NCI-H345 (cell line): ENCODE measurements at regions not wholly inside any gene's neighbourhood (a gene's known extent, or its start where the extent isn't known, plus 50 kb on each side); places are given as distances from the start of the nearest gene placed in this dataset.
"Not testable (repeated sequence)": the region's sequence is repeated elsewhere in the genome, so short reads cannot be mapped to it uniquely, and the experiment has no call there.

Source experiments
- DNase-seq: peaks from one replicate; lab custom pipeline; 2025; lab: John Stamatoyannopoulos, UW

DNA sequence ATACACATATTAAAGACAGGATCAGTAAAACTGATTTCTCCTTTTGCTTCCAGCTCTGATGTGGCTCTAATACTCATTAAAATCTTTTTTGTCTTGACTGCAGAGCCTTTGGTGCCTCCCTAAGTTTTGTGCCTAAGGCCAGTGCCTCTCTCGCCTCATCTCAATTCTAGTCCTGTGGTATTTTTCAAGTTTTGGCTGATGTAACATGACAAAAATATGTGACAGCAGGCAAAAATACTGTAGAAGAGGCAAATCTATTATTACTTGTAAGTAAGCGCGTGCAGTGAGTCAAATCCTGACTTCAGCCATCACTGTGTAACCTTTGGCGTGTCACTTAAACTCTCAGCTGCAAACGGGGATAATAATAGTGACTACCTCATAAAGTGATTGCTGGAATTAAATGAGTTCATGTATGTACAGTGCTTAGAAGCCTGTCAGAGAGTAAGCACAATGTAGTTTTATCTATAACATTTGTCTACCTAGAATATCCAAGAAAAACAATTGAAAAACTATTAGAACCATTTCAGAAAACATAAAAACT lies 74.0 kb downstream of the MAB21L3 start:
- DNase-seq, result no peak

DNA sequence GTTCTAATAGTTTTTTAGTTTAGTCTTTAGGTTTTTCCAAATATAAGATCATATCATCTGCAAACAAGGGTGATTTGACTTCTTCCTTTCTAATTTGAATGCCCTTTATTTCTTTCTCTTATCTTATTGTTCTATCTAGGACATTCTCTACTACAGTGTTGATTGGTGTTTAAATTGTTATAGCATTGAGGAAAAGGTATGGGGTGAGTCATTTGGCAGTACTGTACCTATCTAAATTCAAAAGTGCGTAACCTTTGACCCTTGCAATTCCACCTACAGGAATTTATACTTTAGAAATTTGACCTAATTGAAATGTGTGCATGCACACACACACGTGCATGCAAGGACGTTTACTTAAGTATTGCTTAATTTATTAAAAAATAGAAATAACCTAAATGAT lies 78.3 kb downstream of the MAB21L3 start:
- no peak for DNase-seq

DNA sequence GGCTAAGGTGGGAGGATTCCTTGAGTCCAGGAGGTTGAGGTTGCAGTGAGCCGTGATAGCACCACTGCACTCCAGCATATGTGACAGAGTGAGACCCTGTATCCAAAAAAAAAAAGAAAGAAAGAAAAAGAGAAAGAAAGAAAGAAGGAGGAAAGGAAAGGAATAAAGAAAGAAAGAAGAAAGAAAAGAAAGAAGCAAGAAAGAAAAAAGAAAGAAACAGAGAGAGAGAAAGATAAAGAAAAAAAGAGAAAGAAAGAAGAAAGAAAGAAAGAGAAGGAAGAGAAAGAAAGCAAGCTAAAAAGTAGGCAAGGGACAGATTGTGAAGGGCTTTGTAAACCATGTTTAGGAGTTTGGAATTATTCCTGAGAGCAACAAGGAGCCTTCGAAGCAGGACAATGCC lies 80.1 kb downstream of the MAB21L3 start:
- no peak for DNase-seq

DNA sequence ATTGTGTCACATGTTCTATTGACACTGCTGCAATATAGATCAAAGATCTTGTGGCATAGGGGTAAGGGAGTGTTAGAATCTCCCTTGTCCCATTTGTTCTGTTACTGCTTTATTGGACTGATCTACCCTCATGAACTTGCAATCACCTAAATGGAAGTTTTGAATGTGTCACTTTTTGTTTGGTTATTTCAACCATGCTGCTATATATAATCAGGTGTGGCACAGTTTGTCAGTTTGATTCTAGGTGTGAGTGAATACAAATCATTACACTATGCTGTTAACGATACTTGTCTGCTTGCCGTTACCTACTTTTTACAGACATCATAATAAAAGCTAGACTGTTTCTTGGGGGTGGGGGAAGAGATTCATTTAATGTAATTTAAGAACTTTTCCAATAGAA lies 82.6 kb downstream of the MAB21L3 start:
- DNase-seq, result no peak

DNA sequence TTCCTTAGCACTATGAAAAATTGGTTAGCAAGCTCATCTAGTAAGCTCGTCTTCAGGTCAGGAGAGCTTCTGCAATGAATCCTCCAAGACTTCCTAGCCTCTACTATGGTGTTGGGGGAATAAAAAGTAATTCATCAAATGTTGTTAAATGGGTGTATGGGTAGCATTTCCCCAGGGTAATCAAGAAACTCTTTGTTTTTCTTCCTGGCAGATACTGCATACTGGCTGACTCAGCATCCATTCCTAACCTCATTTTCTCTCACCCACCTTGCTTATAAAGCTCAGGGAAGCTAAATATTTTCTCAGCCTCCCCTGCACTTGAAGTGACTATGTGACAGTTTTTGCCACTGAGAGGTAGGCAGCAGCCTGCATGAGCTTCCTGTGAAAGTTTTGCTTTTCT lies 83.4 kb downstream of the MAB21L3 start:
- no peak for DNase-seq

DNA sequence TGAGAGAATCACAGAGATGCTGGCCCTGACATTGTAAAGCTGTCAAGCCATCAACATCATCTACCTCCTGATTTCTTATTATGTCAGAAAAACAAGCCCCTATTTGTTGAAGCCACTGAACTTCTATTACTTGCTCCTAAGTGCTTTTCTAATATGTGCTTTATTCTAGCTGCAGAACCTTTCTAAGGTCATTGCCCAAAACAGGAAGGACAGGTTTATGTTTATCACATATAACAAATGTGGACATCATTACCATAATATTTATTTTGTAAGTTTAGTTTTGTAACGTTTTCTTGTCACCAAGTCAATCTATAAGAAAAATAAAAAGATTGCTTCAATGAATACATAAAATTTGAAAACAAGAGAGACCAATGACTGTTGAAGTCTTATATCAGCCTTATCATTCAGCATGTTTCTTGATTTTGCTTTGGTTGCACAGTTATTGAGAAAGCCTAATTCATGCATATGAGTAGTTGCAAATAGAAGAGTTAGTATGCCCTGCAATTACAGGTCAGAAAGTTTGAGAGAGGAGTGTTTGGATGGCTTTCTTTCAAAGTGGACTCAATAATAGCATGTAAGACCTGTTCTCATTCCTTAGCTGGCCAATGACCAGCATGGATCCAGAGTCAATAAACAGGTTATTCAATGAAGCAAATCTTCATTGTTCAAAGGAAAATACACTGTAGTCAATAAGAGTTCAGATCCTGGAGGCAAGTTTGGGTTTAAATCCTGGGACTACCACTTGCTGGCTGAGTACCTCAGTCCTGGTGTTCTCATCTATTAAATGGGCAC lies 84.1 kb downstream of the MAB21L3 start:
- no peak for DNase-seq

DNA sequence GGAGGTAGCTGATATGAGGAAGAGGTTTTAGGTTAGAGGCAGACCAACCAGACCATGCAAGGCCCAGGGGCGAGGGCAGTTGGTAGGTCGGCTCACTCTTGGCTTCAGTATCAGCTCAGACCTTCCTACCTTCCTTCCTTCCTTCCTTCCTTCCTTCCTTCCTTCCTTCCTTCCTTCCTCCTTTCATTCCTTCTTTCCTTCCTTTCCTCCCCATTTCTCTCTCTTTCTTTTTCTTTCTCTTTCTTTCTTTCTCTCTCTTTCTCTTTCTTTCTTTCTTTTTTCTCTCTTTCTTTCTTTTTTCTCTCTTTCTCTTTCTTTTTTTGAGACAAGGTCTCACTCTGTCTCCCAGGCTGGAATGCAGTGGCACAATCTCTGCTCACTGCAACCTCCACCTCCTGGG lies 89.1 kb downstream of the MAB21L3 start:
- not testable (repeated sequence) for DNase-seq

DNA sequence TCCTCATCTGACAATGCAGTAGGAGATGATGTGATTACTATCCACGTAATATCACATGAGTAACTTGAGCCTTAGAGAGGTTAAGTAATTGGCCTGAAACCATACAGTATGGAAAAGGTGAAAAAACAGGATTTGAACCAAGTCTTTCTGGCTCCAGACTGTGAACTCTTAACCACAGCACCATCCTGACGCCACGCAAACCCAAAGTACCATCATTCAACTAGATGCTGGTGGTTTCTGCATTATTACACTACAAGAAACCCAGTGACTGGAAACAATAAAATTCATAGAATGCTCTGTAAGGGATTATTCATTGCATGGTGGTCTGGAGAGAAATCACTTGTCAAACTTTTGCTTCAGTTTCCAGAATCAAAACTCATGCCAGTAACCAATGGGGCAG lies 90.7 kb downstream of the MAB21L3 start:
- no peak for DNase-seq

DNA sequence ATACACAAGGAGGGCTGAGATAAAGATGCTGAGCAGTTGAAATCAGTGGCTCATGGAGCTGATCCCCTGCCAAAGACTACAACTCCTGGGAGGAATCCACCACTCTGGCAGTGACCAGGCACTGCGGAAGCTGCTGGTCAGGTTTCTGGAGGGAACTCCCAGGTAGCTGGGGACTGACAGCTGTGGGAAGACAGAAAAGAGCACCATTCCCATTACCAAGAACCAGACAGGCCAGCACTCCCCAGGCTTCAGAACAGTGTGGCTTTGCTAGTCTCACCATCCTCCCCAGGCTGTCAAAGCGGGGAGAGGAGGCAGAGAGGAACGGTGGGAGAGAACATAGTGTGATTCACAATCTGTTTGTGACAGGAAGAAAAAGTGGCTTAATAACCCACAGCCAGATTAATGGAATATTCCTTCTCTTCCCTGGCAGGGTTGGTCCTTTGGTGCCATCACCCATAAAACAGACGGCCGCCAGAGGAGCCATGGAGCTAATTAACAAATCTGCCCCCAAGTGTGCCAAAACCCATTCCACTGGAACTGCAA lies 92.1 kb downstream of the MAB21L3 start:
- no peak for DNase-seq

DNA sequence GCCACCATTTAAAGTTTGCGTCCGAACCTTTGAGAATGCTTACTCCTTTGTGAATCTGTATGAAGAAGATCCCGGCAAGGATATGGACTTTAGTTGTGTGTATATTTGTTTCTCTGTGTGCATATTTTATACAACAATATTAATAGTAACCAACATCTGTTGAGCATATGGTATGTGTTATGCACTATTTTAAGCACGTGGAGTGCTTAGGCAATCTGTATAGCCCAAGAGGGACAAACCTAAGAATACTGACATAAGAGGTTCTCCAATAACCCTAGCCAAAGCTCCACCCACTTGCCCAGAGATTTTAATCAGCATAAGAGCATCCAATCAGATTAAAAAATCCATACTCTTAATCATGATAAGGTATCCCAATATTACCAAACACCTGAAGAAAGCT lies 92.7 kb downstream of the MAB21L3 start:
- no peak for DNase-seq

DNA sequence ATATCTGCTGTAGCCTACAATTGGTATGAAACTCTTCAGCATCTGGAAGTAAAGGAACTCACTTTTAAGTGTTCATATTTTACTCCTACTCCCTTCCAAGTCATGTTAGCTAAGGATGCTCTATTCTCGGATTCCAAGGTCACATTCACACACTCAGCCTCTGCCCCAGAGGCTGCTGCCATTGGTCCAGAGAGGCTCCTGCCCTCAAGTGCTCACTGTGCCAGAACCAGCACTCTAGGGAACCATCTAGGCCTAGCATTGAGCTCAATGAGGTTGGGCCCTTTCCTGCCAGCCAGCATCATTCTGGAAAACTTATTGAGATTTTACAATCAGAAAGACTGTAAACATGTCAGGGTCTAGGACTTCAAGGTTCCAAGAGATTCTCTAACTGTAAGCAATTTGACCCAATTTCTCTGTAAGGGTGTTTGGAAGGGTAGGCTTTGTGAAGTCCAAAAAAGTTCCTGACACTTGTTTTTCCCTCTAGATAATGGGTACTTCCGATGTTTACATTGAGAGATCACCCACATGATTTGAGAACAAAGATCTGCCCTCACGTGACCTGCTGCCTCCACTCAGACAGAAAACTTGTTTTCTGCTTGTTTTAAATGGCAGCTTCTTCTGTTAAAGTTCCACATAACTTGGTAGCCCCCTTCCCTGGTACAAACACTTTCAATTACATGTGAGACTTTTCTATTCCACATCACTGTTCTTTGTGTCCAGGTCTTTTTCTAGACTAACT lies 94.9 kb downstream of the MAB21L3 start:
- DNase-seq, result no peak

DNA sequence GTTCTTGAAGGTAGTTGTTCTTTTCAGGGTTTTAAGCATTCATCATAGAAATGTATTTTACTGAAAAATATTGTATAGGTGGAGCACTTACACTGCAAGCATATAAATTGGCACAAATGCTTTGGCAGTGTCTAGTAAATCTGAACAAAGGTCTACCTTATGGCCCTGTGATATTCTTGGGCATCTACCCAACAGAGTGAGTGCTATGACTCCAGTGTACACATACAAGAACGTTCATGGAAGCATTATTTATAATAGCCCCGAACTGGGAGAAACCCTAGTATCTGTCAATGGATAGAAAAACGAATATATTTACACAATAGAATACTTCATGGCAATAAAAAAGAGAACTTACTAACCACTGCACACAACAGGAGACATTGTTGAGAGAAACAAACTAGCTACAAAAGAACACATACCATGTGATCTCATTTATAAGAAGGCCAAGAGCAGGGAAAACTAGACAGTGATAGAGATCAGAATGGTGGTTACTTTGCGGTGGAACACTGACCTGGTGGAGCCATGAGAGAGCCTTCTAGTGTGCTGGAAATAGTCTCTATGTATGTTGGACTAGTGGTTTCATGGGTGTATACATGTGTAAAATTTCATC lies 96.0 kb downstream of the MAB21L3 start:
- DNase-seq, result no peak

DNA sequence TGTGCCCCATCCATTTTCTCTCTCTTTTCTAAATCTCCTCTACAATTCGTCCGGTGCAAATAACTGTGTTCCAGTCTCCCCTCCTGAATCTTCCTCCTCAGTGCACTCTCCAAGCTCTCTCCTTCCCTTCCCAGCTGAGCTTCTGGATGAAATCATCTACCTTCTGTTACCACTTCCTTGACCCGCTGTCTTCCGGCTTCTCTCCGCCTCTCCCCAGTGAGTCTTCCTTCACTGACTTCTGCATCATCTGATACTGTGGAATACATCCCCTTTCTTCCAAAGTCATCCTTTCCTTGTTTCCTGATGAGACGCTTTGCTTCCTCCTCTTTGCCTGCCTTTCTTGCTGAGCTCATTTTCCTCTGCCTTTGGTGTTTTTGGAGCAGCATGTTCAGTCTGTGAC lies 96.9 kb downstream of the MAB21L3 start:
- no peak for DNase-seq

DNA sequence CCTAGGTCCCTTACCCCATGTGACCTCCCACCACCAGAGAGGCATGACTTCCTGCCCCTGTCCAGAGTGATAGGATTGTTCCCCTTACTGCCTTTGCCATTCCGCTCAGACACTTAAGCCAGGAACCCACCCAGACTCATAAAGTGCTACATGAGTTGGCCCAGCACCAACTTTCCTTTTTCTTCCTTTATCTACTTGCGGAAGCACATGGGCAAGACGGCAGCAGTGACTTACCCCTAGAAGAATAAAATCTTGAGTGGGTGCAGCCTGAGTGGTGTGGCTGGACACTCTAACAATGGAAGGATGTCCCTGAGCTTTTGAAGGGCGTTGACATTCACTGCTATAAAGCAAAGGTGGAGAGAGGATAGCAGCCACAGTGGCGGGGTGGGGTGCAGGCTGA lies 100.1 kb downstream of the MAB21L3 start:
- no peak for DNase-seq

DNA sequence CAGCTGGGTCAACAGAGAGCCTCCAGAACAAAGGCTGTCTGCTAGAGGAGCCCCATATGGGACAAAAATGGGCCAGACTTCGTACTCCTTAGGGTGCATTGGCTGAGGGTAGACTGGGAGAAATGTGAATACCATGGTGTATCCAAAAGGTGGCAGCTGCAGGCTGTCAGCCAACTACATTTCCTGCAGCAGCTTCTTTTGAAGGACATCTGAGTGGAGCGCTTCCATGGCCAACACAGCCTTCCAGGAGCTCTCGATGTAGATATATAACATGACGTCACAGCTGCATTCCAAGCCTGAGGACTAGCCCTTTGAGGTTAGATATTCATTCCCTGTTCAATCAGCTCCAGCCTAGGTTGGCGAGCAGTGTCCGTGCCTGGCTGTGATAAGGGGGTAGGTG lies 107.7 kb downstream of the MAB21L3 start:
- DNase-seq, result no peak

DNA sequence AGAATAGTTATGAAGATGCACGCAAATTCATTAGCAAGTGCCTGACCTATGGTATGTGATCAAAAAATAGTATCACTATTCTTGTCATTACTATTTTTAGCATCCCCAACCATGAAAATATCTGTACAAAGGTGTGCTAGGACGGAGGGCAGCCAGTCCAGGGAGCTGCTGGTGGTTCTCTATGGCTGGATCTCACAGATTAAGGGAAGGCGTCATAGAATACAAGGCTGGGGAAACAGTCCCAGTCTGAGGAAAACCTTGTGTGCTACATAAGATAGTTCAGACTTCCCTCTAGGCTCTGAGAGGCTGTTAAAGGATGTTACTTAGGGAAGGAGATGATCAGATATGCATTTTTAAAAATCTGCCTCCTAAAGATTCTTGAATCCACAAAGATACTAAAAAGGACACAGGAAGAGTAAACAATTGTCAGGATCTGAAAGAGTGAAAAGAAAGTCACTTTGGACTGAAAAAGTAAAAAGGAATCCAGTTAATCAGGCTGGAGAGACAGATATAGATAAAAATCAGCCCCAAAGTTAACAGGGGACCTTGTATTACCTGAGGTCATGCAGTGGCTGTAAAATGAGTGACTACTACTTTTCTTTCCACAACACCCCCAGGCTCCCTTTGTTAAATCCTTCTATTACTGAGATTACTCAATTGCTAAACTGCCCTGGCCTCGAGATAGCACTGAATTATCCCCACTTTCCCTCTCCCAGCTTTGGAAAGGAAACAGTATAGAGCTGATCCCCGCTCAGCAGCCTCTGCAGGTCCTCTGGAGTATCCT lies 108.6 kb downstream of the MAB21L3 start:
- no peak for DNase-seq

DNA sequence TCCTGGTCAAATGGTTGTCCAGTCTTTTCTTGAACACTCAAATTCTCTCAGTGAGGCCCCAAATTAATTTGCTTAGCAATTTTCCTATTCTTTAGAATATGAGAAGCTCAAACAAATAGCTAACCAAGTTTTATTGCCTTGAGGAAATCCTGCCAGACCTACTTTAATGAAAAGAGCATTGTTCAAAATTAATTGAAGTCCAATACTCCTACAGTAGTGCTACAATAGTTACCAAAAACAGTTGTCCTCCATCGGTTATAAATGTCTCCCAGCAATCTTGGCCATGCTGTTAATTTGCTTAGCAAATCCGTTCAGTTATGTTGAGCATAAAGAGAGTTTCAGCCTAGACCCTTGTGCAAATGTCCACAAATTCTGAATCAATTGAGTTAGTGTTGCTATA lies 112.9 kb downstream of the MAB21L3 start:
- no peak for DNase-seq

DNA sequence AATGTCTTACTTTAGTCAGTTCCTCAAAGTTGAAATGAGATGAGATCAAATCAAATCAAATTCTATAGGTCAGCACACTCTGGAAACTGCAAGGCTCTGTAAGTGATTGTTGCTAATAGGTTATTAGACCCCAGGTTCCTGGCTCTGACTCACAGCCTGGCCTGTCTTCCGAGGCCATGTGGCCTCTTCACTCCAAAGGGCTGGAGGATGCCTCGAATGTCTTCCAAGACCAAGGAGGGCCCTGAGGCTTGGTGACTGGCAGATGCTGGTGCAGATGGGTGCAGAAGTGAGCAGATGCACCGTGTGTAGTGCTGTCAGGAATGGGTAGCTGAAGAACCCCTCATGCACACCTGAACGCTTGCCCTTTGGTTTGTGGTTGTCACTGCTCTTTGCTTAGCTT lies 113.4 kb downstream of the MAB21L3 start:
- DNase-seq, result no peak

DNA sequence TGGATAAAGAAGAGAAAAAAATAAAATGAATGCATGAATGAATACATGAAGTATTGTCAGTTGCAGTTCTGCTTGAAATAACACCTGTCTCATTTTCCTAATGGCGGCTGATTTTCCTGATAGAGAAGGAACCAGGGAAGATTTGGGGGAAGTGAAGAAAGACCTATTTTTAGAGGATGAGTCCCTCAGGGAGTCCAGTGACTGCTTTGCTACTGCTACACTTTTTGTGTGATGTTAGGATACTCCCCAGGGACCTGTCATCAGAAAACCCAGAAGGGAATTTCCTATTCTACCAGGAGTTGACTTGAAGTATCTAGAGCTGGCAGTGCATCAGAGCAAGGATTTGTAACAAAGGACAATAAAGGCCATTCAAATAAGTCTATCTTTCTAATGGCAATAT lies 114.8 kb downstream of the MAB21L3 start:
- no peak for DNase-seq

DNA sequence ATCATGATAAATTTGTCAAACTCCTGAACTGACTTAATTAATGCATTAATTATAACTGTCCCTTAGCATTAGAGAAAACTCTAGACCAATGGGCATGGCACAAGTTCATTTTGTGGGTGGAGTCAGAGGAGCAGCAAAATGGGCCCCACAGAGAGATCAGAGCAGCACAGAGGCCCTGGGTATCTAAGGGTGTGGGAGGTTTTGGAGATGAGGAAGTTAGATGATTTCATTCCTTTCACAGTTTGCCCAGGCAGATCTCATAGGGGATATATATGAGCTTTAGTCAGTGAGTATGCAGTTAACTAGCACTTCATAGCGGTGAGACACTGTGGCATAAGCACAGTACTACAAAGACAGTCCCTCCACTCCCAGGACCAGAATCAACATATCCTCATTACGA lies 117.3 kb downstream of the MAB21L3 start:
- no peak for DNase-seq

DNA sequence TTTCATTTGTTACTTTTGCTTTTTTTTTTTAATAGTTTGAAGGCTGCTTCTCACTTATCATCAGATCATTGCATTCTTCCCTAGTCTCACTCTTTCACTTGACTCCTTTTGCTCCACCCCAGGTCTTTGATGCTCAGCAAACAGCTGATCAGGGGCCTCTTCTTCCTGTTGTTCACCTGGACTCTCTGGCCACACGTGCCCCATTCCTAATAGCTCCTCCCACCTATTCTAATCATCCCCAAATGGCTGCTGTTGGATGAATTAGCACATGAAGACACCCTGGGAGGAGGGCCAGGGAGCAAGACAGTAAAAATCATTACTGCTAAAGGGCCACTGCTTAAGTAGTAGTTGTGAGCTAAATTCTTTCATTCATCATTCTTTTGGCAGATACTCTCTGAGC lies 119.5 kb downstream of the MAB21L3 start:
- no peak for DNase-seq

DNA sequence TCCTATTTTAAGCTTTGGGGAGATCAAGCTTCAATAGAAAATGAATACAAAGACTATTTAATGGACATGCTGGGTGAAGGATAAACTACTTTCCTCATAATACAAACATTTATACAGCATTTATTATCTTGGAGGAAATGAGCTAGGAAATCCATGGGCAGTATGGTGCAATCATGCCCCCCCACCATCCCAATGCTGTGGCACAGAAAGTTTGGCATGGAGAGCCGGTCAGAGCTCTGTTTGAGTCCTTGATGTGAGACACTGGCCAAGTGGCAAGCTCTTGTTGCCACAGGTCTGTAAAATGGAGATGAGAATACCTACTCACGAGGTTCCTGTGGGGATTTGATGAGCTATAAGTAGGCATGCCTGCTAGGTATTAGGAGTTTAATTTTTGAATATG lies 120.6 kb downstream of the MAB21L3 start:
- no peak for DNase-seq
